TTC549 (cell line): ENCODE measurements at regions not wholly inside any gene's neighbourhood (a gene's known extent, or its start where the extent isn't known, plus 50 kb on each side); places are given as distances from the start of the nearest gene placed in this dataset.
"Not testable (repeated sequence)": the region's sequence is repeated elsewhere in the genome, so short reads cannot be mapped to it uniquely, and the experiment has no call there.

Experiments used
- FAIRE-seq: peaks from 2 replicates; lab custom pipeline; 2012; peaks lifted over from hg19 to GRCh38; lab: Jason Lieb, UNC

- no peak for FAIRE-seq
These were observed 874.0 kb upstream of the EPHA5 start for GRCh38 chr4:66544281-66544680.

GRCh38 chr4:66539745-66540144, 869.5 kb upstream of the EPHA5 start:
- FAIRE-seq: no peak

GRCh38 chr4:66524781-66525180, 854.5 kb upstream of the EPHA5 start:
- FAIRE-seq: no peak

GRCh38 chr4:66522244-66522643, 852.0 kb upstream of the EPHA5 start:
- no peak for FAIRE-seq

- no peak for FAIRE-seq
These were observed 846.7 kb upstream of the EPHA5 start for GRCh38 chr4:66516940-66517339.

GRCh38 chr4:66506985-66507384, 836.7 kb upstream of the EPHA5 start:
- FAIRE-seq: no peak

- no peak for FAIRE-seq
These were observed 831.7 kb upstream of the EPHA5 start for GRCh38 chr4:66501997-66502396.

- FAIRE-seq: no peak
These were observed 820.4 kb upstream of the EPHA5 start for GRCh38 chr4:66490729-66491128.

GRCh38 chr4:66489783-66490452, 819.6 kb upstream of the EPHA5 start:
- no peak for FAIRE-seq

GRCh38 chr4:66489370-66489769, 819.1 kb upstream of the EPHA5 start:
- FAIRE-seq: no peak

- no peak for FAIRE-seq
These were observed 815.8 kb upstream of the EPHA5 start for GRCh38 chr4:66486068-66486467.

- FAIRE-seq: no peak
These were observed 811.9 kb upstream of the EPHA5 start for GRCh38 chr4:66482186-66482585.

GRCh38 chr4:66475596-66475995, 805.3 kb upstream of the EPHA5 start:
- FAIRE-seq: no peak

- FAIRE-seq: no peak
These were observed 794.8 kb upstream of the EPHA5 start for GRCh38 chr4:66465111-66465510.

- not testable (repeated sequence) for FAIRE-seq
These were observed 792.6 kb upstream of the EPHA5 start for GRCh38 chr4:66462890-66463289.

- FAIRE-seq: no peak
These were observed 781.5 kb upstream of the EPHA5 start for GRCh38 chr4:66451741-66452140.

GRCh38 chr4:66443008-66443407, 772.7 kb upstream of the EPHA5 start:
- FAIRE-seq: no peak

- FAIRE-seq: no peak
These were observed 769.2 kb upstream of the EPHA5 start for GRCh38 chr4:66439508-66439907.

- FAIRE-seq: no peak
These were observed 763.4 kb upstream of the EPHA5 start for GRCh38 chr4:66433706-66434105.

GRCh38 chr4:66430856-66431255, 760.6 kb upstream of the EPHA5 start:
- FAIRE-seq: no peak

- FAIRE-seq: no peak
These were observed 759.0 kb upstream of the EPHA5 start for GRCh38 chr4:66429276-66429675.

- FAIRE-seq: no peak
These were observed 746.1 kb upstream of the EPHA5 start for GRCh38 chr4:66416425-66416824.

- FAIRE-seq: no peak
These were observed 733.9 kb upstream of the EPHA5 start for GRCh38 chr4:66404141-66404540.

- FAIRE-seq: no peak
These were observed 706.6 kb upstream of the EPHA5 start for GRCh38 chr4:66376921-66377320.

GRCh38 chr4:66376396-66376795, 706.1 kb upstream of the EPHA5 start:
- FAIRE-seq: no peak
